ENCODE measurements at regions not wholly inside any gene's neighbourhood (a gene's known extent, or its start where the extent isn't known, plus 50 kb on each side); places are given as distances from the start of the nearest gene placed in this dataset.
A peak's percentile ranks its signal among the peaks of the same experiment; 100 is the strongest.
"Not testable (repeated sequence)": the region's sequence is repeated elsewhere in the genome, so short reads cannot be mapped to it uniquely, and the experiment has no call there.

- not testable (repeated sequence) for H3K36me3 Mint-ChIP-seq; H3K4me3 Mint-ChIP-seq; ATAC-seq; DNase-seq (ENCODE audit: low spot score); H3K27me3 Mint-ChIP-seq; H3K27ac Mint-ChIP-seq; H3K4me1 Mint-ChIP-seq (ENCODE audit: low read depth in 2 of 2); H3K9me3 Mint-ChIP-seq
These were observed 258.9 kb downstream of the MYCN start for GRCh38 chr2:16199241-16199640.

- Mint-ChIP-seq H3K9me3 (no peaks in the 10 kb centered on the region), H3K27me3 (no peaks in the 10 kb centered on the region), H3K27ac (no peak overlapping the region), H3K4me3 (no peak overlapping the region), H3K4me1 (ENCODE audit: low read depth in 2 of 2) (no peaks in the 10 kb centered on the region), H3K36me3 (no peaks in the 10 kb centered on the region)
- DNase-seq (ENCODE audit: low spot score) = no peak
- ATAC-seq = no peak
These were observed 258.0 kb downstream of the MYCN start for GRCh38 chr2:16198166-16198912.

- Mint-ChIP-seq H3K9me3 (no peaks in the 10 kb centered on the region), H3K36me3 (no peaks in the 10 kb centered on the region), H3K27me3 (no peaks in the 10 kb centered on the region)
These were observed 257.3 kb downstream of the MYCN start for GRCh38 chr2:16197504-16198147.

GRCh38 chr2:16196687-16197503 is 256.5 kb downstream of the MYCN start:
- no peak for DNase-seq (ENCODE audit: low spot score)
- Mint-ChIP-seq H3K27me3 (no peaks in the 10 kb centered on the region), H3K27ac (no peak overlapping the region), H3K4me1 (ENCODE audit: low read depth in 2 of 2) (no peaks in the 10 kb centered on the region), H3K36me3 (no peaks in the 10 kb centered on the region), H3K9me3 (no peaks in the 10 kb centered on the region), H3K4me3 (no peak overlapping the region)
- ATAC-seq = no peak

More at GRCh38 chr2:16197504-16198147, 257.3 kb downstream of the MYCN start:
- H3K27ac Mint-ChIP-seq = no peak overlapping the region
- DNase-seq (ENCODE audit: low spot score) = no peak
- no peaks in the 10 kb centered on the region for H3K4me1 Mint-ChIP-seq (ENCODE audit: low read depth in 2 of 2)
- no peak overlapping the region for H3K4me3 Mint-ChIP-seq
- ATAC-seq = peak in 1 of 2 donors; percentile 31

- no peak for ATAC-seq
- H3K27me3 Mint-ChIP-seq = no peaks in the 10 kb centered on the region
- H3K36me3 Mint-ChIP-seq = no peaks in the 10 kb centered on the region
- no peak overlapping the region for H3K4me3 Mint-ChIP-seq
- no peak for DNase-seq (ENCODE audit: low spot score)
- no peak overlapping the region for H3K27ac Mint-ChIP-seq
- no peaks in the 10 kb centered on the region for H3K4me1 Mint-ChIP-seq (ENCODE audit: low read depth in 2 of 2)
- H3K9me3 Mint-ChIP-seq = no peaks in the 10 kb centered on the region
These were observed 255.3 kb downstream of the MYCN start for GRCh38 chr2:16195681-16196070.

GRCh38 chr2:16194931-16195680 is 254.8 kb downstream of the MYCN start:
- Mint-ChIP-seq H3K4me3 (no peak overlapping the region), H3K36me3 (no peaks in the 10 kb centered on the region), H3K27me3 (no peaks in the 10 kb centered on the region), H3K4me1 (ENCODE audit: low read depth in 2 of 2) (no peaks in the 10 kb centered on the region), H3K9me3 (no peaks in the 10 kb centered on the region), H3K27ac (no peak overlapping the region)
- ATAC-seq (no peak), DNase-seq (ENCODE audit: low spot score) (no peak)

- Mint-ChIP-seq H3K9me3 (no peaks in the 10 kb centered on the region), H3K4me3 (no peak overlapping the region), H3K4me1 (ENCODE audit: low read depth in 2 of 2) (no peaks in the 10 kb centered on the region), H3K27ac (no peak overlapping the region), H3K36me3 (no peaks in the 10 kb centered on the region), H3K27me3 (no peaks in the 10 kb centered on the region)
- DNase-seq (ENCODE audit: low spot score) (no peak), ATAC-seq (no peak)
These were observed 254.2 kb downstream of the MYCN start for GRCh38 chr2:16194530-16194929.

- H3K36me3 Mint-ChIP-seq = no peaks in the 10 kb centered on the region
- H3K9me3 Mint-ChIP-seq = no peaks in the 10 kb centered on the region
- no peaks in the 10 kb centered on the region for H3K27me3 Mint-ChIP-seq
- ATAC-seq (no peak), DNase-seq (ENCODE audit: low spot score) (no peak)
- no peaks in the 10 kb centered on the region for H3K4me1 Mint-ChIP-seq (ENCODE audit: low read depth in 2 of 2)
- no peak overlapping the region for H3K27ac Mint-ChIP-seq
- H3K4me3 Mint-ChIP-seq = no peak overlapping the region
These were observed 253.7 kb downstream of the MYCN start for GRCh38 chr2:16194096-16194390.

- no peak overlapping the region for H3K4me3 Mint-ChIP-seq
- peaks cover 0 to 4% of the 10 kb centered on the region in 2 donors for H3K27me3 Mint-ChIP-seq
- no peaks in the 10 kb centered on the region for H3K4me1 Mint-ChIP-seq (ENCODE audit: low read depth in 2 of 2)
- H3K36me3 Mint-ChIP-seq = no peaks in the 10 kb centered on the region
- H3K9me3 Mint-ChIP-seq = no peaks in the 10 kb centered on the region
- ATAC-seq (no peak), DNase-seq (ENCODE audit: low spot score) (no peak)
- no peak overlapping the region for H3K27ac Mint-ChIP-seq
These were observed 252.3 kb downstream of the MYCN start for GRCh38 chr2:16192416-16193216.

GRCh38 chr2:16191431-16192200 is 251.3 kb downstream of the MYCN start:
- ATAC-seq = no peak
- no peak for DNase-seq (ENCODE audit: low spot score)
- H3K4me1 Mint-ChIP-seq (ENCODE audit: low read depth in 2 of 2) = no peaks in the 10 kb centered on the region
- H3K27me3 Mint-ChIP-seq = peaks cover 0 to 4% of the 10 kb centered on the region in 2 donors
- H3K4me3 Mint-ChIP-seq = no peak overlapping the region
- no peaks in the 10 kb centered on the region for H3K9me3 Mint-ChIP-seq
- no peak overlapping the region for H3K27ac Mint-ChIP-seq
- H3K36me3 Mint-ChIP-seq = no peaks in the 10 kb centered on the region

GRCh38 chr2:16190446-16191270 is 250.3 kb downstream of the MYCN start:
- Mint-ChIP-seq H3K27ac (no peak overlapping the region), H3K27me3 (peaks cover 0 to 4% of the 10 kb centered on the region in 2 donors), H3K9me3 (no peaks in the 10 kb centered on the region), H3K4me1 (ENCODE audit: low read depth in 2 of 2) (no peaks in the 10 kb centered on the region), H3K36me3 (no peaks in the 10 kb centered on the region), H3K4me3 (no peak overlapping the region)
- DNase-seq (ENCODE audit: low spot score) (no peak), ATAC-seq (no peak)

GRCh38 chr2:16189836-16190160 is 249.4 kb downstream of the MYCN start:
- no peak for ATAC-seq
- Mint-ChIP-seq H3K9me3 (no peaks in the 10 kb centered on the region), H3K27me3 (peaks cover 0 to 4% of the 10 kb centered on the region in 2 donors), H3K4me1 (ENCODE audit: low read depth in 2 of 2) (no peaks in the 10 kb centered on the region), H3K27ac (no peak overlapping the region), H3K4me3 (no peak overlapping the region), H3K36me3 (no peaks in the 10 kb centered on the region)
- no peak for DNase-seq (ENCODE audit: low spot score)
